PC-3 (cell line): ENCODE measurements at regions not wholly inside any gene's neighbourhood (a gene's known extent, or its start where the extent isn't known, plus 50 kb on each side); places are given as distances from the start of the nearest gene placed in this dataset.

Source experiments
- CTCF ChIP-seq: fragments of 300-600 bp; sonication (generic); conservative IDR thresholded peaks from 2 replicates; pipeline ENCODE4 v1.5.1; 2017; ENCODE audit warnings: antibody characterized with exemption, low read depth, mild to moderate bottlenecking, low read length
- EZH2 ChIP-seq: fragments of 300-600 bp; sonication (generic); IDR thresholded peaks from one replicate; pipeline ENCODE4 v1.6.1; 2017; ENCODE audit warnings: antibody characterized with exemption, mild to moderate bottlenecking, low read length; ENCODE audit not compliant: unreplicated experiment
- EZH2phosphoT487 ChIP-seq: fragments of 300-600 bp; sonication (generic); IDR thresholded peaks from 2 replicates; pipeline ENCODE4 v1.6.1; 2018; ENCODE audit warnings: mild to moderate bottlenecking, antibody characterized with exemption, low read length, borderline replicate concordance

GRCh38 chr3:21169948-21170347 lies 581.1 kb downstream of the ZNF385D start:
- TF ChIP-seq CTCF (no peak), EZH2phosphoT487 (no peak), EZH2 (no peak)
